ENCODE measurements at regions not wholly inside any gene's neighbourhood (a gene's known extent, or its start where the extent isn't known, plus 50 kb on each side); places are given as distances from the start of the nearest gene placed in this dataset.
"Not testable (repeated sequence)": the region's sequence is repeated elsewhere in the genome, so short reads cannot be mapped to it uniquely, and the experiment has no call there.

GRCh38 chr16:26598998-26599784 is 467.5 kb upstream of the C16orf82 start:
- no peak for DNase-seq

- DNase-seq: no peak
Observed at GRCh38 chr16:26599785-26600104, 467.0 kb upstream of the C16orf82 start.

GRCh38 chr16:26601335-26601734 is 465.4 kb upstream of the C16orf82 start:
- DNase-seq: no peak

- DNase-seq: peak; percentile 58
Observed at GRCh38 chr16:26605626-26606271, 461.0 kb upstream of the C16orf82 start.

GRCh38 chr16:26606381-26607150 is 460.2 kb upstream of the C16orf82 start:
- no peak for DNase-seq

GRCh38 chr16:26614237-26614841 is 452.4 kb upstream of the C16orf82 start:
- no peak for DNase-seq

- no peak for DNase-seq
Observed at GRCh38 chr16:26623442-26623841, 443.3 kb upstream of the C16orf82 start.

GRCh38 chr16:26627958-26628357 is 438.8 kb upstream of the C16orf82 start:
- no peak for DNase-seq

- DNase-seq: not testable (repeated sequence)
Observed at GRCh38 chr16:26631365-26631764, 435.4 kb upstream of the C16orf82 start.

GRCh38 chr16:26642047-26642664 is 424.6 kb upstream of the C16orf82 start:
- DNase-seq: no peak

- no peak for DNase-seq
Observed at GRCh38 chr16:26643519-26643918, 423.2 kb upstream of the C16orf82 start.

GRCh38 chr16:26644912-26645543 is 421.7 kb upstream of the C16orf82 start:
- no peak for DNase-seq

- no peak for DNase-seq
Observed at GRCh38 chr16:26645614-26646013, 421.1 kb upstream of the C16orf82 start.

- no peak for DNase-seq
Observed at GRCh38 chr16:26647870-26648269, 418.9 kb upstream of the C16orf82 start.

GRCh38 chr16:26648851-26649250 is 417.9 kb upstream of the C16orf82 start:
- no peak for DNase-seq

- peak; percentile 59 for DNase-seq
Observed at GRCh38 chr16:26649381-26650045, 417.2 kb upstream of the C16orf82 start.

GRCh38 chr16:26651464-26651863 is 415.3 kb upstream of the C16orf82 start:
- no peak for DNase-seq

- no peak for DNase-seq
Observed at GRCh38 chr16:26651884-26652283, 414.8 kb upstream of the C16orf82 start.

GRCh38 chr16:26658486-26658885 is 408.2 kb upstream of the C16orf82 start:
- DNase-seq: no peak

GRCh38 chr16:26658915-26659314 is 407.8 kb upstream of the C16orf82 start:
- DNase-seq: no peak

- no peak for DNase-seq
Observed at GRCh38 chr16:26664086-26664485, 402.6 kb upstream of the C16orf82 start.

Measured in NCI-H1105 (cell line).